Uterus (tissue), 3 donors: ENCODE measurements at regions not wholly inside any gene's neighbourhood (a gene's known extent, or its start where the extent isn't known, plus 50 kb on each side); places are given as distances from the start of the nearest gene placed in this dataset.
"Not testable (repeated sequence)": the region's sequence is repeated elsewhere in the genome, so short reads cannot be mapped to it uniquely, and the experiment has no call there.

Experiments
- DNase-seq, 2 donors: peaks; one replicate each; pipeline ENCODE4 v3.0.0-alpha.2; 2019 to 2020
- H3K27ac ChIP-seq, 2 donors: fragments of 200-600 bp; sonication (generic); 1 replicate in 1 of 2; 2 replicates in 1 of 2; pipeline ENCODE4 v1.5.1; 2016 to 2018
- H3K27me3 ChIP-seq, 2 donors: fragments of 200-600 bp; sonication (generic); one replicate each; pipeline ENCODE4 v1.5.1; 2018 to 2019; ENCODE audit warnings: control low read depth in 1 of 2
- H3K36me3 ChIP-seq, 2 donors: fragments of 200-600 bp; sonication (generic); one replicate each; pipeline ENCODE4 v1.5.1; 2019; ENCODE audit warnings: control low read depth in 1 of 2
- H3K4me1 ChIP-seq, 2 donors: fragments of 200-600 bp; sonication (generic); one replicate each; pipeline ENCODE4 v1.5.1; 2018 to 2019; ENCODE audit warnings: control low read depth in 1 of 2
- H3K4me3 ChIP-seq, 2 donors: fragments of 200-600 bp; sonication (generic); 1 replicate in 1 of 2; 2 replicates in 1 of 2; pipeline ENCODE4 v1.5.1; 2018 to 2019; ENCODE audit warnings: mild to moderate bottlenecking in 1 of 2
- H3K9me3 ChIP-seq, 2 donors: fragments of 200-600 bp; sonication (generic); one replicate each; pipeline ENCODE4 v1.5.1; 2019; ENCODE audit warnings: control low read depth in 1 of 2
- CTCF ChIP-seq, 4 experiments: fragments of 200-600 bp in 2 of 4; fragments of 450-650 bp in 2 of 4; sonication (generic) in 2 of 4; IDR thresholded peaks; one replicate each; pipeline ENCODE4 v1.5.1; 2016 to 2019; ENCODE audit warnings: antibody characterized with exemption in 4 of 4, mild to moderate bottlenecking in 2 of 4, moderate library complexity in 1 of 4
- POLR2A ChIP-seq, 2 donors: fragments of 450-650 bp; IDR thresholded peaks; one replicate each; pipeline ENCODE4 v1.6.1; 2016; ENCODE audit warnings: antibody characterized with exemption in 2 of 2, mild to moderate bottlenecking in 1 of 2, moderate library complexity in 1 of 2
- intact Hi-C: fragments of 100-400 bp; cut with DNase I; formaldehyde crosslinking; loops from one replicate; pipeline ENCODE4 v1.15.1; 2023; ENCODE audit warnings: low total_unique reads
- donor health status: DM: yes; HTN: yes; CAD: no.

DNA sequence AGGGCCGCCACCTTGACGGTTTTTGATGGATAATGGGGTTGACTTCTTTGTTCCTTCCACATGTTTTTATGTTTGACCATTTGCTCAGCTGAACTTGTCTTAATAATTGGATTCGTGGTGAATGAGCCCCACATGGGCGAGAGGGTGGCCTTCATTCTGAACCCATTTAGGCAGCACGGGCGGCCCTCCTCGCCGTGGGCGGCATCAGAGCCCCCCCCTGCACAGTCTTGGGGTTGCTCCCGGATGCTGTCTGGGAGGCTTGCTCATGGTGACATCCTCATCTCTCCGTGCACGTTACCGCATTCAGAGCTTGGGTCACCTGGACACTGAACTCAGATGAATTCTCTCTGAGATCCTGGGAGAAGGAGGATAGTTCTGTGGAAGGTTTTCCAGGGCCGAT is 172.3 kb upstream of the OSBPL11 start:
- no peak for TF ChIP-seq POLR2A (IDR thresholded peaks at IDR 0.05)
- TF ChIP-seq CTCF (IDR thresholded peaks at IDR 0.05), result no peak
- DNase-seq, result no peak
- intact Hi-C loops, result no loop called here
- Histone ChIP-seq H3K4me1 (no peaks in the 10 kb centered on the region), H3K9me3 (no peaks in the 10 kb centered on the region), H3K36me3 (no peaks in the 10 kb centered on the region), H3K27me3 (no peaks in the 10 kb centered on the region), H3K27ac (no peak overlapping the region), H3K4me3 (no peak overlapping the region)

DNA sequence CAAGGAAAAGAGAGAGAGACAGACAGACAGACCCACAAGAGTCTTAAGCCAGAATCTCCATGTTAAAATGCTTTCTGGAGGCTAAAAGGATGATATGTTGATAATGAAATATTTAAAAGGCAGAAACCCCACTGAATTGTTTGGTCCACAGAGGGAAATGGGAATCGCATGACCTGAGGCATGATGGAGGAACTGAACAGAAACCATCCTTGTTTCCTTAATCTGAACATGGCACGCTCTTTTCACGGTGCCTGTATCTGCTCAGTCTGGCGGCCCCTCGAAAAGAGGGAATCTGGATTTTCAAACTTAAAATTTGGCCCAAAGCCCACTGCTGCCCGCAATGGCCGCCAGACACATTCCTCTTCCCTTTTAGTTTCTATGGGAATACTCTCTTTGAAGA is 173.5 kb upstream of the OSBPL11 start:
- H3K4me3 ChIP-seq, H3K36me3 ChIP-seq, intact Hi-C loops, H3K4me1 ChIP-seq, H3K9me3 ChIP-seq, DNase-seq, H3K27ac ChIP-seq, H3K27me3 ChIP-seq: not testable (repeated sequence)

- DNase-seq, H3K9me3 ChIP-seq, H3K4me1 ChIP-seq, H3K36me3 ChIP-seq, intact Hi-C loops, H3K27ac ChIP-seq, H3K4me3 ChIP-seq, H3K27me3 ChIP-seq: not testable (repeated sequence)
Measured at GRCh38 chr3:125771506-125771905, 176.2 kb upstream of the OSBPL11 start.

- H3K4me3 ChIP-seq, DNase-seq, intact Hi-C loops: not testable (repeated sequence)
Measured at GRCh38 chr3:125774433-125775034, 179.2 kb upstream of the OSBPL11 start.

GRCh38 chr3:125775106-125775505 is 179.8 kb upstream of the OSBPL11 start:
- H3K36me3 ChIP-seq, H3K27me3 ChIP-seq, H3K4me3 ChIP-seq, H3K4me1 ChIP-seq, DNase-seq, H3K27ac ChIP-seq, intact Hi-C loops, H3K9me3 ChIP-seq: not testable (repeated sequence)

More at GRCh38 chr3:125774433-125775034, 179.2 kb upstream of the OSBPL11 start:
- H3K27me3 ChIP-seq, H3K9me3 ChIP-seq, H3K4me1 ChIP-seq, H3K36me3 ChIP-seq, H3K27ac ChIP-seq: not testable (repeated sequence)

DNA sequence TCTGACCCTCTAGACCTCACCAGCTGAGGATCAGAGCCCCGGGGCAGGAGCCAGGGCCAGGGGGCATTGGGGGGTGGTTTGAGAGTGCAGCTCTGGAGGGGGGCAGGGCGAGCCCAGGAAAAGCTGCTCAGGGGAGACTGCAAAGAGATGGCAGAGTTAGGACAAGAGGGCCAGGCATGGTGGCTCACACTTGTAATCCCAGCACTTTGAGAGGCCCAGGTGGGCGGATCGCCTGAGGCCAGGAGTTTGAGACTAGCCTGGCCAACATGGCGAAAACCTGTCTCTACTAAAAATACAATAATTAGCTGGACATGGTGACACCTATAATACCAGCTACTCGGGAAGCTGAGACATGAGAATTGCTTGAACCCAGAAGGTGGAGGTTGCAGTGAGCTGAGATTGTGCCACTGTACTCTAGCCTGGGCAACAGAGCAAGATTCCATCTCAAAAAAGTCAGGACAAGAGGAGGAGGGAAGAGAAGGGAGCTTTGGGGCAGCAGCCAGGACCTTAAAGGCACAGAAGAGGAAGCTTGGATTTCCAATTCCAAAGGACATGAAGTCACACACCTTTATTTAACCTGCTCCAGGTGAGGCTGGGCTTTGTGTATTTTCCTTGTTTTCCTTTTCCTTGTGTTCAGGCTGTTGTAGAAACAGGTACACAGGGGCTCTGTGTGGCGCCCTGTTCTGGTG is 180.5 kb upstream of the OSBPL11 start:
- H3K4me3 ChIP-seq, H3K27me3 ChIP-seq, intact Hi-C loops: not testable (repeated sequence)

GRCh38 chr3:125779276-125779675 is 184.0 kb upstream of the OSBPL11 start:
- H3K4me1 ChIP-seq, H3K27me3 ChIP-seq, H3K27ac ChIP-seq, DNase-seq, H3K4me3 ChIP-seq, H3K9me3 ChIP-seq, H3K36me3 ChIP-seq, intact Hi-C loops: not testable (repeated sequence)

More for the DNA sequence above, 180.5 kb upstream of the OSBPL11 start:
- H3K36me3 ChIP-seq, H3K4me1 ChIP-seq, H3K27ac ChIP-seq, DNase-seq, H3K9me3 ChIP-seq: not testable (repeated sequence)

DNA sequence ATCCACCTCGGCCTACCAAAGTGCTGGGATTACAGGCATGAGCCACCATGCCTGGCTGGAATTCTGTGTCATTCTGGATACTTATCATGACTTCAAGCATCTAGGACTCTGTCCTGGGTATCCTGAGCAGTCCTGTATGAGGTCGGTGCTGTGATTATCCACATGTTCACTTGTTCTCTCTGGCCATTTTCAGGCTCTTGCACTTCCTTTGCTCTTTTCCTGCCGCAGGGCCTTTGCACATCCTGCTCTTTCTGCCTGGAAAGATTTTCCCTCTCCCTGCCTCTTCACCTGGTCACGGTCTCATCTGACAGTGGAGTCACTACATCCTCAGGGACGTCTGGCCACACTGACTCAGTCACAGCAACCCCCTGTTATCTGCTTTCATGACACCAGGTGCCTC is 184.6 kb upstream of the OSBPL11 start:
- H3K9me3 ChIP-seq, H3K27me3 ChIP-seq, DNase-seq, intact Hi-C loops, H3K4me1 ChIP-seq, H3K27ac ChIP-seq, H3K4me3 ChIP-seq, H3K36me3 ChIP-seq: not testable (repeated sequence)

- intact Hi-C loops, DNase-seq, H3K36me3 ChIP-seq, H3K4me1 ChIP-seq, H3K27me3 ChIP-seq, H3K9me3 ChIP-seq, H3K27ac ChIP-seq, H3K4me3 ChIP-seq: not testable (repeated sequence)
Measured at GRCh38 chr3:125781678-125782077, 186.4 kb upstream of the OSBPL11 start.

DNA sequence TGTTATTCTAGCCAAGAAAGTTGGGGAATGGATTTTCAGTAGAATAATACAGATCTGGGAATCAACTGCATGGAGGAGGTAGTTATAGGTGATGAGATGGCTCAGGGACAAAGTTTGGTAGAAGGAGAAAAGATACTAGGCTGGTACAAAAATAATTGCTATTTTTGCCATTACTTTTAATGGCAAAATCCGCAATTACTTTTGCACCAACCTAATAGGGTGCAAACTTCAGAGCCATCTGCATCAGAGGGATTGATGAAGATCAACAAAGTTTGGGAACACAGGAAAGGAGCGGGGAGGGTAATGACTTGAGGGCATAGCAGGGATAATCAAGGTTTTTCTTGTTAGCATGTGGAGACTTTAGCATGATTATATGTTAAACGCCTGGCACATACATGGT is 178.7 kb upstream of the ROPN1B start:
- H3K4me1 ChIP-seq, H3K36me3 ChIP-seq, H3K9me3 ChIP-seq, H3K4me3 ChIP-seq, DNase-seq, intact Hi-C loops, H3K27me3 ChIP-seq, H3K27ac ChIP-seq: not testable (repeated sequence)

GRCh38 chr3:125791021-125791420 is 178.0 kb upstream of the ROPN1B start:
- intact Hi-C loops, H3K27me3 ChIP-seq, H3K27ac ChIP-seq, DNase-seq, H3K4me3 ChIP-seq, H3K4me1 ChIP-seq, H3K36me3 ChIP-seq, H3K9me3 ChIP-seq: not testable (repeated sequence)

DNA sequence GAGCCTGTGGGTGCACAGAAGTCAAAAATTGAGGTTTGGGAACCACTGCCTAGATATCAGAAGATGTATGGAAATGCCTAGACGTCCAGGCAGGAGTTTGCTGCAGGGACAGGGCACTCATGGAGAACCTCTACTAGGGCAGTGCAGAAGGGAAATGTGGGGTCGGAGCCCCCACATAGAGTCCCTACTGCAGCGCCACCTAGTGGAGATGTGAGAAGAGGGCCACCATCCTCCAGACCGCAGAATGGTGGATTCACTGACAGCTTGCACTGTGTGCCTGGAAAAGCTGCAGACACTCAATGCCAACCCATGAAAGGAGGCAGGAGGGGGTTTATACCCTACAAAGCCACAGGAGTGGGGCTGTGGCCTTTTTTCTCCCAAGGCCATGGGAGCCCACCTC is 159.0 kb upstream of the ROPN1B start:
- peaks cover 0 to 11% of the 10 kb centered on the region in 2 donors for H3K9me3 ChIP-seq
- H3K27me3 ChIP-seq, H3K4me3 ChIP-seq, H3K36me3 ChIP-seq, intact Hi-C loops, H3K4me1 ChIP-seq, DNase-seq, H3K27ac ChIP-seq: not testable (repeated sequence)

DNA sequence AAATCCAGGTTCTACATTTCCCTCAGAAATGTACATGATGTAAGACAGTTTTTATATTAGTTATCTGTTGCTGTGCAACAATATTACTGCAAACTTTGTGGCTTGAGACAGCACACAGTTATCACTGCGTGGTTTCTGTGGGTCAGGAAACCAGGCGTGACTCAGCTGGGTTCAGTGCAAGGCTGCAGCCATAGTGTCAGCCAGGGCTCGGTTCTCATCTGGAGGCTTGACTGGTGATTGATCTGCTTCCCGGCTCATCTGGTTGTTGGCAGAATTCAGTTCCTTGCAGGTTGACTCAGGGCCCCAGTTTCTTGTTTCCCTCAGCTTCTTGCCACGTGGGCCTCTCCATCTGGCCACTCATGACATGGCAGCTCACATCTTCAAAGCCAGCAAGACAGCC is 146.8 kb upstream of the ROPN1B start:
- DNase-seq, intact Hi-C loops, H3K27me3 ChIP-seq, H3K36me3 ChIP-seq, H3K9me3 ChIP-seq, H3K4me3 ChIP-seq, H3K4me1 ChIP-seq, H3K27ac ChIP-seq: not testable (repeated sequence)
